ENCODE measurements at regions not wholly inside any gene's neighbourhood (a gene's known extent, or its start where the extent isn't known, plus 50 kb on each side); places are given as distances from the start of the nearest gene placed in this dataset.
"Not testable (repeated sequence)": the region's sequence is repeated elsewhere in the genome, so short reads cannot be mapped to it uniquely, and the experiment has no call there.

- TF ChIP-seq EP300, POLR2A (IDR thresholded peaks at IDR 0.05): not testable (repeated sequence)
- TF ChIP-seq, protein P1, sequence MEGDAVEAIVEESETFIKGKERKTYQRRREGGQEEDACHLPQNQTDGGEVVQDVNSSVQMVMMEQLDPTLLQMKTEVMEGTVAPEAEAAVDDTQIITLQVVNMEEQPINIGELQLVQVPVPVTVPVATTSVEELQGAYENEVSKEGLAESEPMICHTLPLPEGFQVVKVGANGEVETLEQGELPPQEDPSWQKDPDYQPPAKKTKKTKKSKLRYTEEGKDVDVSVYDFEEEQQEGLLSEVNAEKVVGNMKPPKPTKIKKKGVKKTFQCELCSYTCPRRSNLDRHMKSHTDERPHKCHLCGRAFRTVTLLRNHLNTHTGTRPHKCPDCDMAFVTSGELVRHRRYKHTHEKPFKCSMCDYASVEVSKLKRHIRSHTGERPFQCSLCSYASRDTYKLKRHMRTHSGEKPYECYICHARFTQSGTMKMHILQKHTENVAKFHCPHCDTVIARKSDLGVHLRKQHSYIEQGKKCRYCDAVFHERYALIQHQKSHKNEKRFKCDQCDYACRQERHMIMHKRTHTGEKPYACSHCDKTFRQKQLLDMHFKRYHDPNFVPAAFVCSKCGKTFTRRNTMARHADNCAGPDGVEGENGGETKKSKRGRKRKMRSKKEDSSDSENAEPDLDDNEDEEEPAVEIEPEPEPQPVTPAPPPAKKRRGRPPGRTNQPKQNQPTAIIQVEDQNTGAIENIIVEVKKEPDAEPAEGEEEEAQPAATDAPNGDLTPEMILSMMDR (IDR thresholded peaks at IDR 0.05): not testable (repeated sequence)
These were observed 110.1 kb downstream of the ADRA2C start for GRCh38 chr4:3876057-3876845.

Data from stomach (tissue), 4 donors.